HCT116 (cell line): ENCODE measurements at regions not wholly inside any gene's neighbourhood (a gene's known extent, or its start where the extent isn't known, plus 50 kb on each side); places are given as distances from the start of the nearest gene placed in this dataset.

Source experiments
- EZH2 ChIP-seq: fragments of 200-600 bp; sonication (generic); IDR thresholded peaks from 2 replicates; pipeline ENCODE4 v1.6.1; 2017; ENCODE audit warnings: antibody characterized with exemption, mixed run types
- JUND ChIP-seq: IDR thresholded peaks from 2 replicates; pipeline ENCODE4 v1.6.1; 2012
- POLR2AphosphoS5 ChIP-seq: IDR thresholded peaks from 2 replicates; pipeline ENCODE4 v1.6.1; 2011; ENCODE audit warnings: mild to moderate bottlenecking, low read depth, low read length, moderate library complexity

GRCh38 chr13:57018915-57019314 is 121.8 kb upstream of the PRR20A start:
- no peak for TF ChIP-seq POLR2AphosphoS5
- no peak for TF ChIP-seq EZH2
- TF ChIP-seq JUND: no peak
